ENCODE measurements at regions not wholly inside any gene's neighbourhood (a gene's known extent, or its start where the extent isn't known, plus 50 kb on each side); places are given as distances from the start of the nearest gene placed in this dataset.

- no peak overlapping the region for H3K27ac ChIP-seq (ENCODE audit: low read depth in 2 of 2, low read length in 2 of 2)
- no peak overlapping the region for H3K9ac ChIP-seq (ENCODE audit: low read depth in 1 of 2, low read length in 2 of 2)
- no peaks in the 10 kb centered on the region for H3K9me3 ChIP-seq (ENCODE audit: control insufficient read depth in 2 of 2, low read length in 2 of 2)
- peaks cover 2 to 8% of the 10 kb centered on the region in 2 donors for H3K4me1 ChIP-seq (ENCODE audit: control insufficient read depth in 2 of 2, insufficient read depth in 2 of 2, low read length in 2 of 2)
- no peak overlapping the region for H3K4me3 ChIP-seq (ENCODE audit: low read length in 2 of 2)
- H3K27me3 ChIP-seq (ENCODE audit: control insufficient read depth in 2 of 2, insufficient read depth in 2 of 2, low read length in 2 of 2), result no peaks in the 10 kb centered on the region
- H3K36me3 ChIP-seq (ENCODE audit: control insufficient read depth in 2 of 2, insufficient read depth in 2 of 2, low read length in 2 of 2), result no peaks in the 10 kb centered on the region
Measured at GRCh38 chr11:69963533-69964246, 114.4 kb upstream of the ANO1 start.

GRCh38 chr11:69964247-69964643 is 113.9 kb upstream of the ANO1 start:
- Histone ChIP-seq H3K4me3 (ENCODE audit: low read length in 2 of 2) (no peak overlapping the region), H3K9me3 (ENCODE audit: control insufficient read depth in 2 of 2, low read length in 2 of 2) (no peaks in the 10 kb centered on the region), H3K27ac (ENCODE audit: low read depth in 2 of 2, low read length in 2 of 2) (no peak overlapping the region), H3K4me1 (ENCODE audit: control insufficient read depth in 2 of 2, insufficient read depth in 2 of 2, low read length in 2 of 2) (peaks cover 2 to 8% of the 10 kb centered on the region in 2 donors), H3K36me3 (ENCODE audit: control insufficient read depth in 2 of 2, insufficient read depth in 2 of 2, low read length in 2 of 2) (no peaks in the 10 kb centered on the region), H3K27me3 (ENCODE audit: control insufficient read depth in 2 of 2, insufficient read depth in 2 of 2, low read length in 2 of 2) (no peaks in the 10 kb centered on the region), H3K9ac (ENCODE audit: low read depth in 1 of 2, low read length in 2 of 2) (no peak overlapping the region)

GRCh38 chr11:69965821-69966582 is 112.1 kb upstream of the ANO1 start:
- Histone ChIP-seq H3K9ac (ENCODE audit: low read depth in 1 of 2, low read length in 2 of 2) (peak overlapping the region in 1 of 2 donors; percentile 14), H3K27ac (ENCODE audit: low read depth in 2 of 2, low read length in 2 of 2) (no peak overlapping the region), H3K4me1 (ENCODE audit: control insufficient read depth in 2 of 2, insufficient read depth in 2 of 2, low read length in 2 of 2) (peaks cover 5 to 11% of the 10 kb centered on the region in 2 donors), H3K9me3 (ENCODE audit: control insufficient read depth in 2 of 2, low read length in 2 of 2) (no peaks in the 10 kb centered on the region), H3K36me3 (ENCODE audit: control insufficient read depth in 2 of 2, insufficient read depth in 2 of 2, low read length in 2 of 2) (no peaks in the 10 kb centered on the region), H3K4me3 (ENCODE audit: low read length in 2 of 2) (peak overlapping the region; percentile 7 to 14), H3K27me3 (ENCODE audit: control insufficient read depth in 2 of 2, insufficient read depth in 2 of 2, low read length in 2 of 2) (no peaks in the 10 kb centered on the region)

GRCh38 chr11:69966583-69966835 is 111.6 kb upstream of the ANO1 start:
- H3K36me3 ChIP-seq (ENCODE audit: control insufficient read depth in 2 of 2, insufficient read depth in 2 of 2, low read length in 2 of 2), result no peaks in the 10 kb centered on the region
- H3K4me3 ChIP-seq (ENCODE audit: low read length in 2 of 2), result peak overlapping the region; percentile 7 to 14
- H3K27me3 ChIP-seq (ENCODE audit: control insufficient read depth in 2 of 2, insufficient read depth in 2 of 2, low read length in 2 of 2), result no peaks in the 10 kb centered on the region
- no peaks in the 10 kb centered on the region for H3K9me3 ChIP-seq (ENCODE audit: control insufficient read depth in 2 of 2, low read length in 2 of 2)
- H3K27ac ChIP-seq (ENCODE audit: low read depth in 2 of 2, low read length in 2 of 2), result no peak overlapping the region
- H3K9ac ChIP-seq (ENCODE audit: low read depth in 1 of 2, low read length in 2 of 2), result peak overlapping the region in 1 of 2 donors; percentile 14
- peaks cover 5 to 12% of the 10 kb centered on the region in 2 donors for H3K4me1 ChIP-seq (ENCODE audit: control insufficient read depth in 2 of 2, insufficient read depth in 2 of 2, low read length in 2 of 2)

- Histone ChIP-seq H3K27ac (ENCODE audit: low read depth in 2 of 2, low read length in 2 of 2) (no peak overlapping the region), H3K36me3 (ENCODE audit: control insufficient read depth in 2 of 2, insufficient read depth in 2 of 2, low read length in 2 of 2) (no peaks in the 10 kb centered on the region), H3K9me3 (ENCODE audit: control insufficient read depth in 2 of 2, low read length in 2 of 2) (no peaks in the 10 kb centered on the region), H3K27me3 (ENCODE audit: control insufficient read depth in 2 of 2, insufficient read depth in 2 of 2, low read length in 2 of 2) (no peaks in the 10 kb centered on the region), H3K9ac (ENCODE audit: low read depth in 1 of 2, low read length in 2 of 2) (peak overlapping the region in 1 of 2 donors; percentile 14), H3K4me1 (ENCODE audit: control insufficient read depth in 2 of 2, insufficient read depth in 2 of 2, low read length in 2 of 2) (peaks cover 5 to 14% of the 10 kb centered on the region in 2 donors), H3K4me3 (ENCODE audit: low read length in 2 of 2) (peak overlapping the region in 1 of 2 donors; percentile 14)
Measured at GRCh38 chr11:69966910-69967483, 111.1 kb upstream of the ANO1 start.

GRCh38 chr11:69967484-69967883 is 110.6 kb upstream of the ANO1 start:
- Histone ChIP-seq H3K4me3 (ENCODE audit: low read length in 2 of 2) (no peak overlapping the region), H3K27me3 (ENCODE audit: control insufficient read depth in 2 of 2, insufficient read depth in 2 of 2, low read length in 2 of 2) (no peaks in the 10 kb centered on the region), H3K36me3 (ENCODE audit: control insufficient read depth in 2 of 2, insufficient read depth in 2 of 2, low read length in 2 of 2) (no peaks in the 10 kb centered on the region), H3K27ac (ENCODE audit: low read depth in 2 of 2, low read length in 2 of 2) (no peak overlapping the region), H3K9ac (ENCODE audit: low read depth in 1 of 2, low read length in 2 of 2) (no peak overlapping the region), H3K4me1 (ENCODE audit: control insufficient read depth in 2 of 2, insufficient read depth in 2 of 2, low read length in 2 of 2) (peaks cover 5 to 19% of the 10 kb centered on the region in 2 donors), H3K9me3 (ENCODE audit: control insufficient read depth in 2 of 2, low read length in 2 of 2) (no peaks in the 10 kb centered on the region)

- H3K9me3 ChIP-seq (ENCODE audit: control insufficient read depth in 2 of 2, low read length in 2 of 2), result no peaks in the 10 kb centered on the region
- H3K9ac ChIP-seq (ENCODE audit: low read depth in 1 of 2, low read length in 2 of 2), result no peak overlapping the region
- no peak overlapping the region for H3K27ac ChIP-seq (ENCODE audit: low read depth in 2 of 2, low read length in 2 of 2)
- peaks cover 5 to 24% of the 10 kb centered on the region in 2 donors for H3K4me1 ChIP-seq (ENCODE audit: control insufficient read depth in 2 of 2, insufficient read depth in 2 of 2, low read length in 2 of 2)
- no peak overlapping the region for H3K4me3 ChIP-seq (ENCODE audit: low read length in 2 of 2)
- H3K27me3 ChIP-seq (ENCODE audit: control insufficient read depth in 2 of 2, insufficient read depth in 2 of 2, low read length in 2 of 2), result no peaks in the 10 kb centered on the region
- no peaks in the 10 kb centered on the region for H3K36me3 ChIP-seq (ENCODE audit: control insufficient read depth in 2 of 2, insufficient read depth in 2 of 2, low read length in 2 of 2)
Measured at GRCh38 chr11:69968396-69969347, 109.4 kb upstream of the ANO1 start.

- H3K4me1 ChIP-seq (ENCODE audit: control insufficient read depth in 2 of 2, insufficient read depth in 2 of 2, low read length in 2 of 2), result peaks cover 8 to 31% of the 10 kb centered on the region in 2 donors
- H3K4me3 ChIP-seq (ENCODE audit: low read length in 2 of 2), result no peak overlapping the region
- H3K9me3 ChIP-seq (ENCODE audit: control insufficient read depth in 2 of 2, low read length in 2 of 2), result no peaks in the 10 kb centered on the region
- H3K27me3 ChIP-seq (ENCODE audit: control insufficient read depth in 2 of 2, insufficient read depth in 2 of 2, low read length in 2 of 2), result no peaks in the 10 kb centered on the region
- no peak overlapping the region for H3K27ac ChIP-seq (ENCODE audit: low read depth in 2 of 2, low read length in 2 of 2)
- H3K9ac ChIP-seq (ENCODE audit: low read depth in 1 of 2, low read length in 2 of 2), result no peak overlapping the region
- H3K36me3 ChIP-seq (ENCODE audit: control insufficient read depth in 2 of 2, insufficient read depth in 2 of 2, low read length in 2 of 2), result no peaks in the 10 kb centered on the region
Measured at GRCh38 chr11:69969890-69970784, 108.0 kb upstream of the ANO1 start.
